ENCODE measurements at regions not wholly inside any gene's neighbourhood (a gene's known extent, or its start where the extent isn't known, plus 50 kb on each side); places are given as distances from the start of the nearest gene placed in this dataset.
"Not testable (repeated sequence)": the region's sequence is repeated elsewhere in the genome, so short reads cannot be mapped to it uniquely, and the experiment has no call there.

- TF ChIP-seq CTCF (conservative IDR thresholded peaks at IDR 0.05; ENCODE audit: control insufficient read depth, insufficient read depth, low read depth, low read length): no peak
- H3K4me3 ChIP-seq (ENCODE audit: control insufficient read depth, low read depth, low read length): no peak overlapping the region
- DNase-seq (ENCODE audit: low read depth): no peak
Measured at GRCh38 chr12:111269718-111270117, 99.2 kb downstream of the PHETA1 start.

DNA sequence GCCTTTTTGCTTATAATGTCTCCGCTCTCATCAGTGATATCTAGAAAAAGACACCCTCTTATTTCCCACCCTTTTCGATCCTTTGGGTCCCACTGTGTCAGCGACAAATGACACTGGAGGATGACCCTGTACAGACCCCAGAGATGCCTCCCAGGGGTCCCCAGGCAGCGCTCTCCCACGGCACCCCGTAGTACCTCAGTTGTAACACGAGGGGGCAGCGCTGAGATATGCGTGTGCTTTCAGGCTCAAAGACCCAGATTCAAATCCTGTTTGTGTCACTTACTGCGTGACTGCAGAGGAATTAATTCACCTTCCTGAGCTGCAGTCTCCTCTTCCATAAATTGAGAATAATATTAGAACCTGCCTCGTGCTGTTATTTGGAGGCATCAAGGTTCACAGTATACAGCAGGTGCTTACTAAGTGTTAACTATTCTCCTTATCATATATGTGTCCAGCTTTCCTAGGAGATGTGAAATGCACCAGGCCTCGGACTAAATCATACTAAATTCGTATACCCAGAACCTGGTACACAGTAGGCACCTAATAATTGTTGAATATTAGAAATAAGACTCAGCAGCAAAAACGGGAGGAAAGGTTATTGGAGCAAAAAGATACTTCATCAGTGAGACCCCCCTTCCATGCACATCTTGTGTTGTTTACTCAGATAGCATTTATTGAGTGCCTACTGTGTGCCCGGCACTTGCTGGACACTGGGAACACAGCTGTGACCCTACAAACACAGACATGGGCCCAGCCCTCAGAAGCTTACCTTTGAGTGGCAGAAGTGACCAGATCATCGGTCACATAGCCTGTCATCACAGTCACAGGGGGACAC lies 99.9 kb downstream of the PHETA1 start:
- peak; percentile 12 for DNase-seq (ENCODE audit: low read depth)
- TF ChIP-seq CTCF (conservative IDR thresholded peaks at IDR 0.05; ENCODE audit: control insufficient read depth, insufficient read depth, low read depth, low read length): peak; percentile 61
- no peak overlapping the region for H3K4me3 ChIP-seq (ENCODE audit: control insufficient read depth, low read depth, low read length)

DNA sequence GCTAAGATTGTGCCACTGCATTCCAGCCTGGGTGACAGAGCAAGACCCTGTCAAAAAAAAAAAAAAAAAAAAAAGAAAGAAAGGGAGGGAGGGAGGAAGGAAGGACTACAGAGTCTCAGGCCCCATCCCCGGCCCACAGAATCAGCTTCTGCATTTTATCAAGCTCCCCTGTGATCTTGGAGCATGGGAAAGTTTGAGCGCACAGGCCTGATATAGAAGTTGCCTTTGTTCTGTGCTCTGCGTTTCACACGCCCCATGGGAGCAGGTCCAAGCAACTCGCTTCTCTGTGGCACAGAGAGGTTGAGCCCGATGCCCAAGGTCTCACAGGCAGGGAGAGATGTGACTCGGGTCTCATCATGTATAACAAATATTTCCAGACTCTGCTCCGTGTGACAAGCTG lies 101.8 kb downstream of the PHETA1 start:
- H3K4me3 ChIP-seq (ENCODE audit: control insufficient read depth, low read depth, low read length): no peak overlapping the region
- TF ChIP-seq CTCF (conservative IDR thresholded peaks at IDR 0.05; ENCODE audit: control insufficient read depth, insufficient read depth, low read depth, low read length): no peak
- no peak for DNase-seq (ENCODE audit: low read depth)

DNA sequence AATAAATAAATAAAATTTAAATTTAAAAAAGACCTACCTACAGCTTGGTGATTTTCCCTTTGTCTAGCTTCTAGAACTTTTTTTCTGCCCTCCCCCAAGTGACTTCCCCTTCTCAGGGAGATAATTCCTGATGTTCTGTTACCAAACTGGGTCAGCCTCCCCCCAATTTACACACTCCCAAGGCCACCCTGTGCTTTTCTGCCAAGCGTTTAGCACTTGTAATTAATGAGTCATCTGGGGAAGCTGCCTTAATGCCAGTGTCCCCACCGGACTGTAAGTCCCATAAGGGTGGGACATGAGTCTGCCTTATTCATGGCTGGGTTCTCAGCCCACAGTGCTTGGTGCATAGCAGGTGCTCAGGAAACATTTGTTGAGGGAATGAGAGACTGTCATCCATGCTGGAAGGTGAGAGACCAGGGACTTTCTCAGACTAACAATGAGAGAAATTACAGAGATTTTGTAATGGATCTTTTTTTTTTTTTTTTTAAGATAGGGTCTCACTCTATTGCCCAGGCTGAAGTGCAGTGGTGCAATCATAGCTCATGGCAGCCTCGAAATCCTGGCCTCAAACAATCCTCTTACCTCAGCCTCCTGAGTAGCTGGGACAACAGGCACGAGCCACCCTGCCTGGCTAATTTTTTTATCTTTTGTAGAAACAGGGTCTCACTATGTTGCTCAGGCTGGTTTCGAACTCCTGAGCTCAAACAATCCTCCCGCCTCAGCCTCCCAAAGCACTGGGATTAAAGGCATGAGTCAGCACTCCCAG lies 106.8 kb downstream of the PHETA1 start:
- no peak for DNase-seq (ENCODE audit: low read depth)
- no peak for TF ChIP-seq CTCF (conservative IDR thresholded peaks at IDR 0.05; ENCODE audit: control insufficient read depth, insufficient read depth, low read depth, low read length)

DNA sequence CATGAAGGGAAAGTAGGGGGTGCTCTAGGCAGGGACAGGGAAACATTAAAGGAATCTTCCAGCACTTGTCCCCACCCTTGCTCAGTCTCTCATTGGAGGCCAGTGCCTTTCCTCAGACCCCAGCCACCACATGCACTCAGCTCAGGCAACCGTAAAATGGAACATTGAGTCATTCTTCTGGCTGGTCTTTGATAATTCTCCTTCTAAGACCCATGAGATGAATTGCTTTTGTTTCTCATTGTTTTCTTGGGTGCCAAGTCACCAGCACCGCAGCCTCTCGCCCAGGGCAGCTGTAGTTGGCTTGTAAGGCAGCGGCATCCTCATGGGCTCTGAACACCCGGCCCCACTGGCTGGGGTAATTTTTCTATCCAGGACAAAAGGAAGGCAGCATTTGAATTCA lies 108.2 kb downstream of the PHETA1 start:
- DNase-seq (ENCODE audit: low read depth): no peak
- TF ChIP-seq CTCF (conservative IDR thresholded peaks at IDR 0.05; ENCODE audit: control insufficient read depth, insufficient read depth, low read depth, low read length): no peak
- no peak overlapping the region for H3K4me3 ChIP-seq (ENCODE audit: control insufficient read depth, low read depth, low read length)

More for the DNA sequence above, 106.8 kb downstream of the PHETA1 start:
- no peak overlapping the region for H3K4me3 ChIP-seq (ENCODE audit: control insufficient read depth, low read depth, low read length)

GRCh38 chr12:111259231-111259630 lies 109.7 kb downstream of the PHETA1 start:
- no peak for TF ChIP-seq CTCF (conservative IDR thresholded peaks at IDR 0.05; ENCODE audit: control insufficient read depth, insufficient read depth, low read depth, low read length)
- no peak for DNase-seq (ENCODE audit: low read depth)
- no peak overlapping the region for H3K4me3 ChIP-seq (ENCODE audit: control insufficient read depth, low read depth, low read length)

DNA sequence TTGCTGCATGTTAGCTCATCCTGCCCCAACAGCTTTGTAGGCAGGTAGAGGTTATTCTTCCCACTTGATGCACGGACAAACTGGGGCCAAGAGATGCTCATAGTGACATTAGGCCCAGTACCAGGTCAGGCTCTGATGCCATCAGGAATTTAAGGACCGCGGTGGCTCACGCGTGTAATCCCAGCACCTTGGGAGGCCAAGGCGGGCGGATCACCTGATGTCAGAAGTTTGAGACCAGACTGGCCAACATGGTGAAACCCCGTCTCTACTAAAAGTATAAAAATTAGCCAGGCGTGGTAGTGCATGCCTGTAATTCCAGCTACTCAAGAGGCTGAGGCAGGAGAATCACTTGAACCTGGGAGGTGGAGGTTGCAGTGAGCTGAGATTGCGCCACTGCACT lies 110.8 kb downstream of the PHETA1 start:
- not testable (repeated sequence) for H3K4me3 ChIP-seq (ENCODE audit: control insufficient read depth, low read depth, low read length); DNase-seq (ENCODE audit: low read depth)
